Fibroblast of mammary gland (primary cell): ENCODE measurements at regions not wholly inside any gene's neighbourhood (a gene's known extent, or its start where the extent isn't known, plus 50 kb on each side); places are given as distances from the start of the nearest gene placed in this dataset.

Experiments used
- DNase-seq: peaks from one replicate; pipeline ENCODE4 v3.0.0-alpha.2; 2010; ENCODE audit warnings: low read depth
- H3K4me3 ChIP-seq: 2 replicates; pipeline ENCODE4 v1.5.1; 2011; ENCODE audit warnings: low read depth, mild to moderate bottlenecking, low read length, moderate library complexity; ENCODE audit not compliant: control insufficient read depth
- CTCF ChIP-seq: conservative IDR thresholded peaks from 2 replicates; pipeline ENCODE4 v1.5.1; 2011; ENCODE audit warnings: low read depth, low read length, inconsistent platforms; ENCODE audit not compliant: control insufficient read depth, insufficient read depth

- no peak overlapping the region for H3K4me3 ChIP-seq
- peak; percentile 65 for DNase-seq
- TF ChIP-seq CTCF, result no peak
Observed at GRCh38 chr15:95266451-95267061, 1035.2 kb downstream of the MCTP2 start.

DNA sequence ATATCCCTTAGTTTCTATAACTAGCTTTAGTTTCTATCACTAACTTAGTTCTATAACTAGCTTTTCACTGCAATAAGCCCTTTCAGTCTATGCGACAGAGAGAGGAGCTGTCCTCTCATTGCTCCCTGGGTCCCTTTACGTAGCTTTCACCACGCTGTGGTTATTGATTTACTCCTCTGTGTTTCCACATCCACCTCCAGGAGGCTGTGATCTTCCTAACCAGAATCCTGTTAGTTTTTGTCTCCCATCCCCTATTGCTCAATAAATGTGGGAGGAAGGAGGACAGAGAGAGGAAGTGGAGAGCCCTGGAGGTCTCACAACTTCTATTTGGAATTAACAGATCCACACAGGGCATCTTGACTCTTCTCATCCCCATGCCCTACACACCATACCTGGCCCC lies 1036.1 kb downstream of the MCTP2 start:
- peak; percentile 3 for TF ChIP-seq CTCF
- DNase-seq, result peak; percentile 67
- H3K4me3 ChIP-seq, result no peak overlapping the region

DNA sequence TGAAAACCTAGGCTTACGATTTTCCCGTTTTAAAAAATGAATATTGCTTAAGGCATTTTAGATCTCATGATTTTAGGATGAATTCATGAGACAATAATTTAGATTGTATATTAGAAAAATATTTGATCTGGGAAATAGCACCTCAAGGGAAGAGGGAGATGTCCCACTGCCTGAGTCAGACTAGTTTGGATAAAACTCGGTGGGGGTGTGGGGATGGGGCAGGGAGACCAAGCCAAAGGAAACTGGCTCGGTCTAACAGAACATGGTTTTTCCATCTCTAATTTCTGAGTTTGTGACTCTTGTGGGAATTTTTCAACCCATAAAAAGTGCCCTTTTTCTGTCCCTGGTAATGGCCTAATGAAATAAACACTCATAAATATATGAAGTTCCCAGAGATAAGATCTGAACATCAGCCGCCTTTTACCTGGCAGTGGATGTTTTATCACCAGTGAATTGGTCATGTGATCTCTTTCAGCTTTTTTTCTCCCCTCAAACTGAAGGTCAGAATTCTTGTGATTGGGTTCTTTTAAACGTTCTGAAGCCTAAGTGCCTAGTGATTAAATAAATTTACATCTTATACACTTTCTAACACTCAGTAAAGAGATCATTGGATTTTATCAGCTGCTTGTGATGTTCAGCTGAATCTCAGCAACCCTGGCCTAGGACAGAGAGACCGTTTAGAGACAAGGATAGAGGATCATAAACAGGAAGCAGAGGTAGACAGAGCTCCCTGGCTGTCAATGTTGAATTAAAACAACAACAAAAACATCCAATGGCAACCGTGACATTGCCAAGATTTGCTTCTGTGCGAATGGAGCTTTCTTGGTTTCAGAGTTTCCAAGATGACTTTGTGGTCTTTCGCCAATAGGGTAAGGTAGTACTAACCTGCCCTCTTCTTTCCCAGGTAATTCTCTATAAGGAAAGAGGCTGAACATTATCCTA lies 1038.2 kb downstream of the MCTP2 start:
- no peak for TF ChIP-seq CTCF
- no peak overlapping the region for H3K4me3 ChIP-seq
- no peak for DNase-seq

- DNase-seq, result no peak
- TF ChIP-seq CTCF, result no peak
- no peak overlapping the region for H3K4me3 ChIP-seq
Observed at GRCh38 chr15:95274101-95274500, 1042.7 kb downstream of the MCTP2 start.

GRCh38 chr15:95277266-95277665 lies 1045.9 kb downstream of the MCTP2 start:
- no peak for TF ChIP-seq CTCF
- peak; percentile 57 for DNase-seq
- H3K4me3 ChIP-seq, result no peak overlapping the region

DNA sequence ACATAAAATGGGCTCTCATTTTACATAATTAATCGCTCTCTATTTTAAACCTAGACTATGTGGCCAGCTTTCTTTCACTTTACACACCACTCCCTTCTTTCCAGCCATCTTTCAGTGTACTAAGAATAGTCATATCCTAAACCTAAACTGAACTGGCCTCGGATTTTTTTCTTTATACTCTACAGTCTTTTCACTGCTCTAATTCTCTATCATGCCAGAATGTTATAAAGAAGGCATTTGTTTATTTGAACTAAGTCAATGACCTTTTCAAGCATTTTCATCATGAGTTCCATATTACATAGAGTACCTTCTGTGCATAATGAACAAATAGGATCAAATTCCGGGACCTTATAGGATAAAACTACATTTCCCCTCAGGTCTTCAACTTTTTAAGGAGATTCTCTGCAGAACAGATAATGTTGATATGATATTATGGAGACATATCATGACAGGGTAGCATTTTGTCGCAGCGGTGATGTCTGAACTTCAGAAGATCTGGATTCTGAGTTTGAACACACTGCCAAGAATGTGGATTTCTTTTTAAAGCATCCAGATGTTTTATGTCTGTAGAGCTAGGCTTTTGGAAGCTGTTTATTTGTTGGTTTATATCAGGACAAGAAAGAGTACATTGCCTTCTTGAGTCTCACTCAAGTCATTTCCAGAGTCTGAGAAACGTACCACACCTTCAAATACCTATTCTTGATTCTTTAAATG lies 1047.3 kb downstream of the MCTP2 start:
- no peak for TF ChIP-seq CTCF
- no peak overlapping the region for H3K4me3 ChIP-seq
- no peak for DNase-seq
